ENCODE measurements at regions not wholly inside any gene's neighbourhood (a gene's known extent, or its start where the extent isn't known, plus 50 kb on each side); places are given as distances from the start of the nearest gene placed in this dataset.

- no peaks in the 10 kb centered on the region for H3K4me1 Mint-ChIP-seq
- peaks cover 16% of the 10 kb centered on the region for H3K9me3 Mint-ChIP-seq
- no peak overlapping the region for H3K4me3 Mint-ChIP-seq
- TF ChIP-seq, protein P1, sequence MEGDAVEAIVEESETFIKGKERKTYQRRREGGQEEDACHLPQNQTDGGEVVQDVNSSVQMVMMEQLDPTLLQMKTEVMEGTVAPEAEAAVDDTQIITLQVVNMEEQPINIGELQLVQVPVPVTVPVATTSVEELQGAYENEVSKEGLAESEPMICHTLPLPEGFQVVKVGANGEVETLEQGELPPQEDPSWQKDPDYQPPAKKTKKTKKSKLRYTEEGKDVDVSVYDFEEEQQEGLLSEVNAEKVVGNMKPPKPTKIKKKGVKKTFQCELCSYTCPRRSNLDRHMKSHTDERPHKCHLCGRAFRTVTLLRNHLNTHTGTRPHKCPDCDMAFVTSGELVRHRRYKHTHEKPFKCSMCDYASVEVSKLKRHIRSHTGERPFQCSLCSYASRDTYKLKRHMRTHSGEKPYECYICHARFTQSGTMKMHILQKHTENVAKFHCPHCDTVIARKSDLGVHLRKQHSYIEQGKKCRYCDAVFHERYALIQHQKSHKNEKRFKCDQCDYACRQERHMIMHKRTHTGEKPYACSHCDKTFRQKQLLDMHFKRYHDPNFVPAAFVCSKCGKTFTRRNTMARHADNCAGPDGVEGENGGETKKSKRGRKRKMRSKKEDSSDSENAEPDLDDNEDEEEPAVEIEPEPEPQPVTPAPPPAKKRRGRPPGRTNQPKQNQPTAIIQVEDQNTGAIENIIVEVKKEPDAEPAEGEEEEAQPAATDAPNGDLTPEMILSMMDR (IDR thresholded peaks at IDR 0.05; ENCODE audit: unreplicated experiment), result no peak
- no peak overlapping the region for H3K27ac Mint-ChIP-seq
- no peak for DNase-seq (ENCODE audit: low spot score in 2 of 2, unreplicated experiment in 2 of 2)
- H3K36me3 Mint-ChIP-seq, result no peaks in the 10 kb centered on the region
- H3K27me3 Mint-ChIP-seq (ENCODE audit: low read depth), result peaks cover 4% of the 10 kb centered on the region
Measured at GRCh38 chr2:126425943-126426342, 230.0 kb upstream of the GYPC start.

- Mint-ChIP-seq H3K4me3 (no peak overlapping the region), H3K9me3 (peaks cover 2% of the 10 kb centered on the region), H3K27me3 (ENCODE audit: low read depth) (peaks cover 18% of the 10 kb centered on the region), H3K27ac (no peak overlapping the region), H3K36me3 (no peaks in the 10 kb centered on the region), H3K4me1 (no peaks in the 10 kb centered on the region)
- no peak for DNase-seq (ENCODE audit: low spot score in 2 of 2, unreplicated experiment in 2 of 2)
- TF ChIP-seq, protein P1 (IDR thresholded peaks at IDR 0.05; ENCODE audit: unreplicated experiment), result no peak
Measured at GRCh38 chr2:126429103-126429502, 226.9 kb upstream of the GYPC start.

GRCh38 chr2:126431136-126431535, 224.8 kb upstream of the GYPC start:
- Mint-ChIP-seq H3K9me3 (no peaks in the 10 kb centered on the region), H3K27ac (no peak overlapping the region), H3K27me3 (ENCODE audit: low read depth) (peaks cover 29% of the 10 kb centered on the region), H3K4me1 (no peaks in the 10 kb centered on the region), H3K36me3 (no peaks in the 10 kb centered on the region), H3K4me3 (no peak overlapping the region)
- DNase-seq (ENCODE audit: low spot score in 2 of 2, unreplicated experiment in 2 of 2), result no peak
- TF ChIP-seq, protein P1 (IDR thresholded peaks at IDR 0.05; ENCODE audit: unreplicated experiment), result no peak

DNA sequence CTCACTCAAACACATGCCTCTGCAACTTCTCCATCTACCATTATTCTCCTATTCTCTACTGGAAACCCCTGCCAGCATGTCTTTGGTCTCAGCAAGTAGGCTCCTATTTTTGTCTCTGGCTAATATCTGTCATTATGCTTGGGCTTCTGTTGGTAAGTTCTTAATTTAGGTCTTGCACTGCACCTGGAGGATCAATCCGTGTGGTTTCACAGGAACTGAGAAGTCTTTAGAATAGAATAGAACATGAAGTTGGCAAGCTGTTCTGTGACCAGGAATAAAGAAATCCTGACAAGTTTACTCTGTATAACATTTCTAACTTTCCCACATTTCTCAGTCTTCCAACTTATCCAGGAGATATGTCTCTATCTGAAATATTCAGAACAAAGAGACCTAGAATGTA, 219.5 kb upstream of the GYPC start:
- Mint-ChIP-seq H3K9me3 (no peaks in the 10 kb centered on the region), H3K36me3 (no peaks in the 10 kb centered on the region)

DNA sequence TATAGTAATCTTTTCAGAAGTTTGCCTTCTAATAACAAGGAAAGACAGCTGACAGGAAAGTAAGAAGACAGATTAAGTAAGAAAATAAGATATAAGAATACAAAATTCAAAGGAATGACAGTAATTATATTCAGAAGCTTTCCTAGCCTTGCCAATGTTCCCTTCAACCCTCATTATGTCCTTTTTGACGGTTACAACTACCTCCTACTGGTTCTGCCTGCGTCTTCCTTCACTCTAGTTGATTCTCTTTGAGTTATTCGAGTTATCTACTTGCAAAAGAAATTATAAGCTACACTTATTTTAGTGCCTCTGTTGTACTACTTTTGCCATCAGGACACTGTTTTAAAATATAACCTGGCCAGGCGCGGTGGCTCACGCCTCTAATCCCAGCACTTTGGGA, 218.9 kb upstream of the GYPC start:
- no peaks in the 10 kb centered on the region for H3K36me3 Mint-ChIP-seq
- no peaks in the 10 kb centered on the region for H3K9me3 Mint-ChIP-seq
- H3K4me3 Mint-ChIP-seq, result no peak overlapping the region
- peaks cover 8% of the 10 kb centered on the region for H3K4me1 Mint-ChIP-seq
- TF ChIP-seq, protein P1 (IDR thresholded peaks at IDR 0.05; ENCODE audit: unreplicated experiment), result no peak
- no peak for DNase-seq (ENCODE audit: low spot score in 2 of 2, unreplicated experiment in 2 of 2)
- no peak overlapping the region for H3K27ac Mint-ChIP-seq
- H3K27me3 Mint-ChIP-seq (ENCODE audit: low read depth), result peaks cover 47% of the 10 kb centered on the region

More for the DNA sequence above, 219.5 kb upstream of the GYPC start:
- H3K27ac Mint-ChIP-seq, result no peak overlapping the region
- TF ChIP-seq, protein P1 (IDR thresholded peaks at IDR 0.05; ENCODE audit: unreplicated experiment), result no peak
- no peak overlapping the region for H3K4me3 Mint-ChIP-seq
- DNase-seq (ENCODE audit: low spot score in 2 of 2, unreplicated experiment in 2 of 2), result no peak
- H3K27me3 Mint-ChIP-seq (ENCODE audit: low read depth), result peaks cover 44% of the 10 kb centered on the region
- H3K4me1 Mint-ChIP-seq, result peaks cover 8% of the 10 kb centered on the region

DNA sequence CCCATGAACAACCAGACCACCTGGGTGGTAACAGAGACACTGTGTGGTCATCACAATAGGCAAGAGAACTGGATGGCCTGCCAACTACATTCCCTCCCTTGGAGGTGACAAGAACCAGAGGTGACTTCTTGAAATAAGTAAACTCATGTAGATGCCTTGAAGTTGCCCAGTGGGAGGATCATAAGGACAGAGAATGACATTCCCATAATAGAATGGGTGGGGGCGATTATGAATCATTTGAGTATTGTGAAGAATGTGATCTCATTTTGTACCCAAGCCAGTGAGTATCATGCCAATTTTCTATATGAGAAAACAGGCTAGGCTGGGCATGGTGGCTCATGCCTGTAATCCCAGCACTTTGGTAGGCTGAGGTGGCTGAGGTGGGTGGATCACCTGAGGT, 211.4 kb upstream of the GYPC start:
- TF ChIP-seq, protein P1 (IDR thresholded peaks at IDR 0.05; ENCODE audit: unreplicated experiment), result no peak
- peaks cover 24% of the 10 kb centered on the region for H3K27me3 Mint-ChIP-seq (ENCODE audit: low read depth)
- H3K36me3 Mint-ChIP-seq, result no peaks in the 10 kb centered on the region
- no peak for DNase-seq (ENCODE audit: low spot score in 2 of 2, unreplicated experiment in 2 of 2)
- H3K27ac Mint-ChIP-seq, result no peak overlapping the region
- H3K4me3 Mint-ChIP-seq, result no peak overlapping the region
- H3K9me3 Mint-ChIP-seq, result no peaks in the 10 kb centered on the region
- H3K4me1 Mint-ChIP-seq, result peaks cover 8% of the 10 kb centered on the region
